CD4-positive, alpha-beta memory T cell (primary cell): ENCODE measurements at regions not wholly inside any gene's neighbourhood (a gene's known extent, or its start where the extent isn't known, plus 50 kb on each side); places are given as distances from the start of the nearest gene placed in this dataset.

ENCODE experiments used
- CTCF ChIA-PET: fragments of 350-600 bp; sonication (Branson Sonifier 250); formaldehyde crosslinking; loops from one replicate; lab custom pipeline; 2021; ENCODE audit warnings: inconsistent platforms; ENCODE audit not compliant: partially characterized antibody; lab: Charles Lee
- POLR2A ChIA-PET: fragments of 350-600 bp; sonication (Branson Sonifier 250); formaldehyde crosslinking; loops from one replicate; lab custom pipeline; 2021; ENCODE audit not compliant: partially characterized antibody; lab: Charles Lee
- DNase-seq, 5 donors: peaks; one replicate each; pipeline versions ENCODE4 v3.0.0 to v3.0.0-alpha.2; 2020 to 2022; ENCODE audit warnings: mixed read lengths in 1 of 5
- H3K27ac ChIP-seq: one replicate; pipeline ENCODE4 v1.7.0; 2013; ENCODE audit warnings: low read depth, low read length
- H3K27me3 ChIP-seq: 2 replicates; pipeline ENCODE4 v1.7.0; 2013; ENCODE audit warnings: mild to moderate bottlenecking, low read length, moderate library complexity; ENCODE audit not compliant: insufficient read depth
- H3K36me3 ChIP-seq: 2 replicates; pipeline ENCODE4 v1.7.0; 2013; ENCODE audit warnings: mild to moderate bottlenecking, low read length, moderate library complexity; ENCODE audit not compliant: insufficient read depth
- H3K4me1 ChIP-seq: 2 replicates; pipeline ENCODE4 v1.7.0; 2013; ENCODE audit warnings: mild to moderate bottlenecking, low read length, moderate library complexity; ENCODE audit not compliant: insufficient read depth
- H3K4me3 ChIP-seq, 2 donors: one replicate each; pipeline ENCODE4 v1.7.0; 2013; ENCODE audit warnings: low read length in 2 of 2, mild to moderate bottlenecking in 1 of 2
- H3K9me3 ChIP-seq, 2 donors: one replicate each; pipeline ENCODE4 v1.7.0; 2013; ENCODE audit warnings: low read length in 2 of 2, control low read depth in 1 of 2; ENCODE audit not compliant: control insufficient read depth in 1 of 2
- H3K27ac Mint-ChIP-seq, 7 donors: one replicate each; pipeline ENCODE4 v1.8.0; 2020 to 2021; ENCODE audit warnings: mixed read lengths in 7 of 7, mild to moderate bottlenecking in 6 of 7, inconsistent platforms in 3 of 7, moderate library complexity in 3 of 7
- H3K27me3 Mint-ChIP-seq, 2 donors: one replicate each; pipeline ENCODE4 v1.8.0; 2020 to 2021; ENCODE audit warnings: mixed read lengths in 2 of 2
- H3K36me3 Mint-ChIP-seq, 2 donors: one replicate each; pipeline ENCODE4 v1.8.0; 2020 to 2021; ENCODE audit warnings: mixed read lengths in 2 of 2, inconsistent platforms in 1 of 2, mild to moderate bottlenecking in 1 of 2
- H3K4me1 Mint-ChIP-seq, 4 donors: one replicate each; pipeline ENCODE4 v1.8.0; 2020 to 2021; ENCODE audit warnings: mixed read lengths in 4 of 4, mild to moderate bottlenecking in 1 of 4
- H3K4me3 Mint-ChIP-seq, 8 donors: one replicate each; pipeline ENCODE4 v1.8.0; 2020 to 2021; ENCODE audit warnings: mixed read lengths in 8 of 8, mild to moderate bottlenecking in 7 of 8, moderate library complexity in 6 of 8, inconsistent platforms in 3 of 8
- H3K9me3 Mint-ChIP-seq, 8 donors: one replicate each; pipeline ENCODE4 v1.8.0; 2020 to 2021; ENCODE audit warnings: mixed read lengths in 8 of 8, mild to moderate bottlenecking in 5 of 8, inconsistent platforms in 3 of 8, moderate library complexity in 1 of 8
- intact Hi-C: fragments of 100-400 bp; cut with micrococcal nuclease; formaldehyde crosslinking; loops from one replicate; pipeline ENCODE4 v1.15.1; 2023

GRCh38 chr10:83432261-83433045 lies 706.9 kb upstream of the GHITM start:
- no peak overlapping the region for H3K4me3 ChIP-seq
- no peaks in the 10 kb centered on the region for H3K27me3 Mint-ChIP-seq
- CTCF ChIA-PET = no interaction called here
- POLR2A ChIA-PET = no interaction called here
- no peak for DNase-seq
- intact Hi-C loops = no loop called here
- no peaks in the 10 kb centered on the region for H3K27me3 ChIP-seq
- H3K27ac ChIP-seq = no peak overlapping the region
- H3K9me3 Mint-ChIP-seq = peaks cover 0 to 19% (median 10%) of the 10 kb centered on the region in 8 donors
- no peaks in the 10 kb centered on the region for H3K4me1 Mint-ChIP-seq
- no peaks in the 10 kb centered on the region for H3K9me3 ChIP-seq
- no peaks in the 10 kb centered on the region for H3K36me3 Mint-ChIP-seq
- H3K27ac Mint-ChIP-seq = no peak overlapping the region
- H3K36me3 ChIP-seq = no peaks in the 10 kb centered on the region
- H3K4me1 ChIP-seq = no peaks in the 10 kb centered on the region
- no peak overlapping the region for H3K4me3 Mint-ChIP-seq

GRCh38 chr10:83433705-83434104 lies 705.6 kb upstream of the GHITM start:
- DNase-seq = no peak
- Histone ChIP-seq H3K4me1 (no peaks in the 10 kb centered on the region), H3K27me3 (no peaks in the 10 kb centered on the region), H3K4me3 (no peak overlapping the region), H3K27ac (no peak overlapping the region), H3K36me3 (no peaks in the 10 kb centered on the region), H3K9me3 (no peaks in the 10 kb centered on the region)
- intact Hi-C loops = no loop called here
- ChIA-PET POLR2A (interaction anchor here (0.6 kb wide), 1 partner anchor 9 kb away, joined by 3 read pairs; no protein-coding TSS in a partner anchor), CTCF (no interaction called here)
- H3K27ac Mint-ChIP-seq = no peak overlapping the region
- H3K9me3 Mint-ChIP-seq = peaks cover 0 to 12% (median 5%) of the 10 kb centered on the region in 8 donors
- no peak overlapping the region for H3K4me3 Mint-ChIP-seq
- H3K27me3 Mint-ChIP-seq = no peaks in the 10 kb centered on the region
- no peaks in the 10 kb centered on the region for H3K4me1 Mint-ChIP-seq
- no peaks in the 10 kb centered on the region for H3K36me3 Mint-ChIP-seq

- Histone ChIP-seq H3K9me3 (no peaks in the 10 kb centered on the region), H3K27me3 (no peaks in the 10 kb centered on the region), H3K27ac (no peak overlapping the region), H3K4me1 (no peaks in the 10 kb centered on the region), H3K4me3 (no peak overlapping the region), H3K36me3 (no peaks in the 10 kb centered on the region)
- ChIA-PET POLR2A (no interaction called here), CTCF (no interaction called here)
- no peak overlapping the region for H3K4me3 Mint-ChIP-seq
- H3K27ac Mint-ChIP-seq = no peak overlapping the region
- H3K4me1 Mint-ChIP-seq = no peaks in the 10 kb centered on the region
- DNase-seq = no peak
- peaks cover 0 to 8% (median 5%) of the 10 kb centered on the region in 8 donors for H3K9me3 Mint-ChIP-seq
- H3K36me3 Mint-ChIP-seq = no peaks in the 10 kb centered on the region
- no peaks in the 10 kb centered on the region for H3K27me3 Mint-ChIP-seq
- intact Hi-C loops = no loop called here
Observed at GRCh38 chr10:83448013-83448412, 691.3 kb upstream of the GHITM start.

GRCh38 chr10:83458611-83459010 lies 680.7 kb upstream of the GHITM start:
- H3K4me1 ChIP-seq = no peaks in the 10 kb centered on the region
- Mint-ChIP-seq H3K9me3 (peaks cover 0 to 19% (median 4%) of the 10 kb centered on the region in 8 donors), H3K27ac (no peak overlapping the region)

GRCh38 chr10:83459124-83459523 lies 680.2 kb upstream of the GHITM start:
- no peaks in the 10 kb centered on the region for H3K27me3 ChIP-seq
- Mint-ChIP-seq H3K27me3 (no peaks in the 10 kb centered on the region), H3K4me1 (no peaks in the 10 kb centered on the region), H3K27ac (no peak overlapping the region), H3K4me3 (no peak overlapping the region), H3K9me3 (peaks cover 0 to 22% (median 5%) of the 10 kb centered on the region in 8 donors), H3K36me3 (no peaks in the 10 kb centered on the region)
- no peaks in the 10 kb centered on the region for H3K36me3 ChIP-seq
- H3K4me3 ChIP-seq = no peak overlapping the region
- no peak overlapping the region for H3K27ac ChIP-seq
- CTCF ChIA-PET = no interaction called here
- POLR2A ChIA-PET = no interaction called here
- no peak for DNase-seq
- H3K9me3 ChIP-seq = no peaks in the 10 kb centered on the region
- intact Hi-C loops = no loop called here
- no peaks in the 10 kb centered on the region for H3K4me1 ChIP-seq

More at GRCh38 chr10:83458611-83459010, 680.7 kb upstream of the GHITM start:
- POLR2A ChIA-PET = no interaction called here
- DNase-seq = no peak
- Histone ChIP-seq H3K36me3 (no peaks in the 10 kb centered on the region), H3K27ac (no peak overlapping the region), H3K27me3 (no peaks in the 10 kb centered on the region), H3K9me3 (no peaks in the 10 kb centered on the region), H3K4me3 (no peak overlapping the region)
- no peaks in the 10 kb centered on the region for H3K36me3 Mint-ChIP-seq
- H3K4me3 Mint-ChIP-seq = no peak overlapping the region
- no peaks in the 10 kb centered on the region for H3K4me1 Mint-ChIP-seq
- no peaks in the 10 kb centered on the region for H3K27me3 Mint-ChIP-seq
- CTCF ChIA-PET = no interaction called here
- intact Hi-C loops = no loop called here

GRCh38 chr10:83469728-83470331 lies 669.5 kb upstream of the GHITM start:
- no peaks in the 10 kb centered on the region for H3K27me3 ChIP-seq

GRCh38 chr10:83476211-83476610 lies 663.1 kb upstream of the GHITM start:
- Mint-ChIP-seq H3K27me3 (no peaks in the 10 kb centered on the region), H3K4me3 (no peak overlapping the region), H3K36me3 (no peaks in the 10 kb centered on the region), H3K9me3 (peaks cover 0 to 9% (median 4%) of the 10 kb centered on the region in 8 donors), H3K4me1 (no peaks in the 10 kb centered on the region), H3K27ac (no peak overlapping the region)
- POLR2A ChIA-PET = no interaction called here
- intact Hi-C loops = no loop called here
- CTCF ChIA-PET = no interaction called here
- H3K36me3 ChIP-seq = no peaks in the 10 kb centered on the region
- no peaks in the 10 kb centered on the region for H3K4me1 ChIP-seq
- H3K4me3 ChIP-seq = no peak overlapping the region
- H3K27me3 ChIP-seq = no peaks in the 10 kb centered on the region
- no peak overlapping the region for H3K27ac ChIP-seq
- no peaks in the 10 kb centered on the region for H3K9me3 ChIP-seq
- no peak for DNase-seq

More at GRCh38 chr10:83469728-83470331, 669.5 kb upstream of the GHITM start:
- H3K27ac ChIP-seq = no peak overlapping the region
- no peaks in the 10 kb centered on the region for H3K4me1 ChIP-seq
- Mint-ChIP-seq H3K36me3 (no peaks in the 10 kb centered on the region), H3K9me3 (peaks cover 0 to 6% (median 3%) of the 10 kb centered on the region in 8 donors), H3K27me3 (no peaks in the 10 kb centered on the region), H3K4me1 (no peaks in the 10 kb centered on the region), H3K27ac (no peak overlapping the region), H3K4me3 (no peak overlapping the region)
- DNase-seq = no peak
- H3K36me3 ChIP-seq = no peaks in the 10 kb centered on the region
- no peak overlapping the region for H3K4me3 ChIP-seq
- POLR2A ChIA-PET = no interaction called here
- no peaks in the 10 kb centered on the region for H3K9me3 ChIP-seq
- intact Hi-C loops = no loop called here
- CTCF ChIA-PET = no interaction called here
